ENCODE measurements at regions not wholly inside any gene's neighbourhood (a gene's known extent, or its start where the extent isn't known, plus 50 kb on each side); places are given as distances from the start of the nearest gene placed in this dataset.

- TF ChIP-seq EZH2 (IDR thresholded peaks at IDR 0.05; ENCODE audit: insufficient read depth, poor library complexity, severe bottlenecking), result no peak
- no peak for TF ChIP-seq EZH2phosphoT487 (IDR thresholded peaks at IDR 0.05; ENCODE audit: insufficient read depth, low read depth)
Measured at GRCh38 chr4:41432881-41433280, 105.1 kb upstream of the LIMCH1 start.
